Omental fat pad (tissue), 3 donors: ENCODE measurements at regions not wholly inside any gene's neighbourhood (a gene's known extent, or its start where the extent isn't known, plus 50 kb on each side); places are given as distances from the start of the nearest gene placed in this dataset.

Source experiments
- ATAC-seq: fragments of 150-250 bp; one replicate; pipeline ENCODE4 v1.9.1; 2016; ENCODE audit warnings: mild to moderate bottlenecking, moderate library complexity; ENCODE audit not compliant: low FRiP score
- DNase-seq: peaks from one replicate; pipeline ENCODE4 v3.0.0-alpha.2; 2019; ENCODE audit warnings: low spot score
- CTCF ChIP-seq, 3 donors: fragments of 450-650 bp; IDR thresholded peaks; one replicate each; pipeline ENCODE4 v1.5.1; 2016 to 2017; ENCODE audit warnings: antibody characterized with exemption in 3 of 3, mild to moderate bottlenecking in 3 of 3, moderate library complexity in 2 of 3

GRCh38 chr9:82104252-82104651, 115.7 kb downstream of the SPATA31D1 start:
- no peak for ATAC-seq
- no peak for DNase-seq
- no peak for TF ChIP-seq CTCF (IDR thresholded peaks at IDR 0.05)

GRCh38 chr9:82105729-82106128, 117.2 kb downstream of the SPATA31D1 start:
- ATAC-seq: no peak
- TF ChIP-seq CTCF (IDR thresholded peaks at IDR 0.05): no peak
- no peak for DNase-seq

DNA sequence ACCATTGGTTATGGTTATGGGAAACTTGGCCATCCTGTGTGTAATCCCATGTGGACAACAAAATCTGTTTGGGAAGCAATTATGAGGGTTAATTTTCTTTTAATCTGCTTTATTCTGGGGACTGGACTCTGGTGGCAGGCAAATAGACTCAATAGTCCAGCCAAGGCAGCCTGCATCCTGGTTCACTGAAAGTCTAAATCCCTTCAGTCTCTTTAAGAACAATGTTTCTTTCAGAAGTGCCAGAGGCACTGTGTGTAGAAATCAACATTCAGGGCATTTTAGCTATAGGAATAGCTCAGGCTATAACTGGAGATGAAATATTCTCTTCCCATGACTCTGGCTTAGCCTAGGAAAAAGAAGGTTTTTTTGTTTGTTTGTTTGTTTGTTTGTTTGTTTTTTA, 118.0 kb downstream of the SPATA31D1 start:
- no peak for ATAC-seq
- no peak for TF ChIP-seq CTCF (IDR thresholded peaks at IDR 0.05)
- DNase-seq: no peak

DNA sequence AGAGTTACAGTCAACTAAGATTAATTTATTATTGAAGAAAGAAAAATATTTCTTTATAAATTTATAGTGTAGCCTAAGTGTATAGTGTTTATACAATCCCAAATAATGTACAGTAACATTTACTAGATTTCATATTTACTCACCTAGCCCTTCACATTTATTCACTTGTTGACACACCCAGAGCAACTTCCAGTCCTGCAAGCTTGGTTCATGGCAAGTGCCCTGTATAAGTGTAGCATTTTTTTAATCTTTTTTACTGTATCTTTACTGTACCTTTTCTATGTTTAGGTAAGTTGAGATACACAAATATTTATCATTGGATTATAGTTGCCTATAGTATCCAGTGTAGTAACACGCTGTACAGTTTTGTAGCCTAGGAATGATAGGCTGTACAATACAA, 119.9 kb downstream of the SPATA31D1 start:
- no peak for TF ChIP-seq CTCF (IDR thresholded peaks at IDR 0.05)
- no peak for ATAC-seq
- no peak for DNase-seq

GRCh38 chr9:82108941-82109340, 120.4 kb downstream of the SPATA31D1 start:
- no peak for TF ChIP-seq CTCF (IDR thresholded peaks at IDR 0.05)
- no peak for DNase-seq
- ATAC-seq: no peak

- TF ChIP-seq CTCF (IDR thresholded peaks at IDR 0.05): no peak
- no peak for ATAC-seq
- DNase-seq: no peak
These were observed 121.1 kb downstream of the SPATA31D1 start for GRCh38 chr9:82109626-82110025.

DNA sequence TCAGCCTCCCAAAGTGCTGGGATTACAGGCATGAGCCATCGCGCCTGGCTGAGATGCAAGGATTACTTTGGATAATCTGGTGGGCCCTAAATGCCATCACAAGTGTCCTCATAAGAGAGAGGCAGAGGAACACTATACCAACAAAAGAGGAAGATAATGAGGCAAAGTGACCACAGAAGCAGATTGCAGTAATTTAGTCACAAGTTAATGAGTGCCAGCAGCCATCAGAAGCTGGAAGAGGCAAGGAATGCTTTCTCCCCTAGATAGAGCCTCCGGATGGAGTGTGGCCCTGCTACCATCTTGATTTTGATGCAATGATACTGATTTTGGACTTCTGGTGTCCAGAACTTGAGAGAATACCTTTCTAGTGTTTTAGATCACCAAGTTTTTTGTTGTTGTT, 122.3 kb downstream of the SPATA31D1 start:
- TF ChIP-seq CTCF (IDR thresholded peaks at IDR 0.05): no peak
- ATAC-seq (no peak), DNase-seq (no peak)
